ENCODE measurements at regions not wholly inside any gene's neighbourhood (a gene's known extent, or its start where the extent isn't known, plus 50 kb on each side); places are given as distances from the start of the nearest gene placed in this dataset.

GRCh38 chr16:72224260-72224768 is 52.4 kb upstream of the PMFBP1 start:
- Mint-ChIP-seq H3K4me3 (no peak overlapping the region), H3K4me1 (peaks cover 12% of the 10 kb centered on the region), H3K27me3 (ENCODE audit: low read depth) (peaks cover under 1% of the 10 kb centered on the region), H3K36me3 (ENCODE audit: low read depth) (no peaks in the 10 kb centered on the region), H3K9me3 (no peaks in the 10 kb centered on the region), H3K27ac (no peak overlapping the region)
- no peak for TF ChIP-seq CTCF (IDR thresholded peaks at IDR 0.05; ENCODE audit: unreplicated experiment in 3 of 3)

- no peak overlapping the region for H3K4me3 Mint-ChIP-seq
- no peaks in the 10 kb centered on the region for H3K36me3 Mint-ChIP-seq (ENCODE audit: low read depth)
- H3K27me3 Mint-ChIP-seq (ENCODE audit: low read depth): peaks cover 4% of the 10 kb centered on the region
- H3K9me3 Mint-ChIP-seq: no peaks in the 10 kb centered on the region
- no peak for TF ChIP-seq CTCF (IDR thresholded peaks at IDR 0.05; ENCODE audit: unreplicated experiment in 3 of 3)
- peaks cover 12% of the 10 kb centered on the region for H3K4me1 Mint-ChIP-seq
- no peak overlapping the region for H3K27ac Mint-ChIP-seq
Observed at GRCh38 chr16:72222503-72222902, 50.5 kb upstream of the PMFBP1 start.

Measured in nephron (organoid).